DOHH2 (cell line): ENCODE measurements at regions not wholly inside any gene's neighbourhood (a gene's known extent, or its start where the extent isn't known, plus 50 kb on each side); places are given as distances from the start of the nearest gene placed in this dataset.
"Not testable (repeated sequence)": the region's sequence is repeated elsewhere in the genome, so short reads cannot be mapped to it uniquely, and the experiment has no call there.

ENCODE experiments used
- H3F3A ChIP-seq: fragments of 200-600 bp; sonication (generic), shearing (Covaris generic); 2 replicates; pipeline ENCODE4 v1.6.0; 2016; ENCODE audit warnings: antibody characterized with exemption, mild to moderate bottlenecking; ENCODE audit not compliant: control insufficient read depth, insufficient read depth
- H3K27ac ChIP-seq: fragments of 200-600 bp; sonication (generic); 2 replicates; pipeline ENCODE4 v1.5.1; 2014; ENCODE audit warnings: low read depth, mild to moderate bottlenecking, low read length, moderate library complexity
- H3K27me3 ChIP-seq: fragments of 200-600 bp; sonication (generic); 2 replicates; pipeline ENCODE4 v1.6.1; 2014; ENCODE audit warnings: mild to moderate bottlenecking, low read length, mixed read lengths; ENCODE audit not compliant: control insufficient read depth
- H3K36me3 ChIP-seq: fragments of 200-600 bp; sonication (generic); 2 replicates; pipeline ENCODE4 v1.6.1; 2014; ENCODE audit warnings: mild to moderate bottlenecking, low read length, moderate library complexity, mixed read lengths; ENCODE audit not compliant: control insufficient read depth
- H3K4me1 ChIP-seq: fragments of 200-600 bp; sonication (generic); 2 replicates; pipeline ENCODE4 v1.6.1; 2014; ENCODE audit warnings: mild to moderate bottlenecking, low read length, mixed read lengths; ENCODE audit not compliant: control insufficient read depth
- H3K4me2 ChIP-seq: fragments of 200-600 bp; sonication (generic); 2 replicates; pipeline ENCODE4 v1.6.0; 2014; ENCODE audit warnings: mild to moderate bottlenecking, low read length, moderate library complexity
- H3K4me3 ChIP-seq: fragments of 200-600 bp; sonication (generic); 2 replicates; pipeline ENCODE4 v1.5.1; 2014; ENCODE audit warnings: mild to moderate bottlenecking, low read length, mixed read lengths
- H3K79me2 ChIP-seq: fragments of 200-600 bp; sonication (generic); 2 replicates; pipeline ENCODE4 v1.6.1; 2014; ENCODE audit warnings: mild to moderate bottlenecking, low read length, mixed read lengths; ENCODE audit not compliant: control insufficient read depth
- H3K9me2 ChIP-seq: fragments of 200-600 bp; sonication (generic); replicated peaks from 2 replicates; pipeline ENCODE4 v1.6.1; 2014; ENCODE audit warnings: mild to moderate bottlenecking, low read length, mixed read lengths; ENCODE audit not compliant: control insufficient read depth
- H3K9me3 ChIP-seq: fragments of 200-600 bp; sonication (generic); 2 replicates; pipeline ENCODE4 v1.6.1; 2014; ENCODE audit warnings: antibody characterized with exemption, low read length, mixed read lengths; ENCODE audit not compliant: control insufficient read depth, insufficient read depth
- H4K20me1 ChIP-seq: fragments of 200-600 bp; sonication (generic); 2 replicates; pipeline ENCODE4 v1.6.0; 2014; ENCODE audit warnings: low read depth, mild to moderate bottlenecking, antibody characterized with exemption, low read length, moderate library complexity; ENCODE audit not compliant: control insufficient read depth, insufficient read depth
- CTCF ChIP-seq: fragments of 200-600 bp; sonication (generic); IDR thresholded peaks from one replicate; pipeline ENCODE4 v1.5.1; 2014; ENCODE audit warnings: antibody characterized with exemption, mild to moderate bottlenecking, low read depth, low read length; ENCODE audit not compliant: poor library complexity, severe bottlenecking
- EZH2phosphoT487 ChIP-seq: fragments of 200-600 bp; sonication (generic); IDR thresholded peaks from 2 replicates; pipeline ENCODE4 v1.6.1; 2017; ENCODE audit warnings: borderline replicate concordance, mild to moderate bottlenecking, antibody characterized with exemption, low read length, moderate library complexity, mixed read lengths

GRCh38 chr1:221262677-221263076, 383.4 kb downstream of the HLX start:
- not testable (repeated sequence) for H3K79me2 ChIP-seq, H3K36me3 ChIP-seq, H3F3A ChIP-seq, H3K27me3 ChIP-seq, H4K20me1 ChIP-seq, H3K9me3 ChIP-seq, H3K4me3 ChIP-seq, H3K9me2 ChIP-seq, H3K4me1 ChIP-seq, H3K27ac ChIP-seq, H3K4me2 ChIP-seq

DNA sequence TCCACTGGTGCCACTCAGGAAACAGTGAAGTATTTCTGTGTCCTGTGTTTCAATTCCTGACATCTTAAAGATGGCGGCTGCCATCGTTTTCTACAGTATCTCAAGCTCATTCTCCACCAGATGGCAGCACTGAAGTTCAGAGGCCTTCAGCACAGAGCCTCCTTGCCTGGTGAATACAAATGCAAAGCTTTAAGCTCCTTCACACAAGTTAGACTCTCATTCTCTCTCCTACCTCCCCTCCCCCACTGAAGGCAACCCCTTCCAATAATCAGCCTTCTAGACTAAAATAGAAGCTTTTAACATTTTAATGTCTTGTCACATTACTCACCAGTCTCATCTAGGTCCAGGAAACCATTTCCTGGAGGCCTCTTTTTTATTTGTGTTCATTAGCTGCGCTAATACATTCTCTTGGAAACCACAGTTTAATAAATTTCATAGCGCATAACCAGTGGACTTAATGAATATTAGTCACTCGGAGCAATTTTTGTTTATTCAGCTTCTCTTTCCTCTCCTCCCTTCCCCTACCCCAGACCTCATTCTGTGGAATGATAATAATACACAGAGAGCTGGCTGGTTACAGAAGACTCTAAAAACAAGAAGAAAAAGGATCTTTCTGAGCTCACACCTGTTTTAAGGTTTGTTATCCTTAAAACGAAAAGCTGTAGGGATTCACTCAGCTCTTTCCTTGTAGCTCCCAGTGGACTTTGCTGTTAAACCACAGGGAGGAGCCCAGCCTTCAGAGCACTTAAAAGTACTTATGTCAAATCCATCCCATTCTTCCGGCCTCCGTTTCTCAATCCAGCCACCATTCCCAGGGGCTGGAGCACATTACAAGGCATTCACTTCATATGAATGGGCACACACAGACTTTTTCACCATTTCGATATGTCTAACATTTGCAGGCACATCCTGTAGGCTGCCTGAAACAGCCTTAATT, 384.9 kb downstream of the HLX start:
- no peaks in the 10 kb centered on the region for H3F3A ChIP-seq

GRCh38 chr1:221264848-221265247, 385.6 kb downstream of the HLX start:
- no peaks in the 10 kb centered on the region for H4K20me1 ChIP-seq
- no peaks in the 10 kb centered on the region for H3K9me3 ChIP-seq
- H3K36me3 ChIP-seq: no peaks in the 10 kb centered on the region
- H3K4me1 ChIP-seq: no peaks in the 10 kb centered on the region
- H3K27me3 ChIP-seq: no peaks in the 10 kb centered on the region
- H3K79me2 ChIP-seq: no peaks in the 10 kb centered on the region
- no peak overlapping the region for H3K4me3 ChIP-seq
- no peak for TF ChIP-seq EZH2phosphoT487
- no peak for TF ChIP-seq CTCF
- no peaks in the 10 kb centered on the region for H3K9me2 ChIP-seq
- H3F3A ChIP-seq: no peaks in the 10 kb centered on the region
- no peak overlapping the region for H3K27ac ChIP-seq
- no peak overlapping the region for H3K4me2 ChIP-seq

More for the DNA sequence above, 384.9 kb downstream of the HLX start:
- no peak for TF ChIP-seq EZH2phosphoT487
- TF ChIP-seq CTCF: peak; percentile 70
- no peaks in the 10 kb centered on the region for H3K9me2 ChIP-seq
- H3K4me2 ChIP-seq: no peak overlapping the region
- H3K4me3 ChIP-seq: no peak overlapping the region
- no peaks in the 10 kb centered on the region for H3K27me3 ChIP-seq
- H3K4me1 ChIP-seq: no peaks in the 10 kb centered on the region
- H3K27ac ChIP-seq: no peak overlapping the region
- no peaks in the 10 kb centered on the region for H3K9me3 ChIP-seq
- H3K36me3 ChIP-seq: no peaks in the 10 kb centered on the region
- H4K20me1 ChIP-seq: no peaks in the 10 kb centered on the region
- no peaks in the 10 kb centered on the region for H3K79me2 ChIP-seq

DNA sequence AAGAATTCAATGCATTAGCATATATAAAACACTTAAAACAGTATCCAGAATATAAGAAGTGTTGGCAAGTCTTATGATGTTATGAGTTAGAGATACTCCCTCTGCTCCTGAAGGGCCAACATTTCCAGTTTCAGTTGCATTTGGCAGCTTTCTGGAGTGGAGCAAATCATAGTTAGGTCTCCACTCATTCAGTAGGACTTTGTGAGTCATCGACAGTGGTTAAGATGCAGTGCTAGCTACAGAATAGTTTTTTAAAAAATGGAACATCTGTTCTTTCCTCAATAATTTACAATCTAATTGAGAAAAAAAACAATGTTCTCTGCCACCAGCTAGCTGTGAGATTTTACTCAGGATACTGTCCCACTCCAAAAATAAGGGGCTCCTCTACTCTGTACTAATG, 389.1 kb downstream of the HLX start:
- no peaks in the 10 kb centered on the region for H3K27me3 ChIP-seq
- no peaks in the 10 kb centered on the region for H3K9me2 ChIP-seq
- H3K9me3 ChIP-seq: no peaks in the 10 kb centered on the region
- H4K20me1 ChIP-seq: no peaks in the 10 kb centered on the region
- H3K36me3 ChIP-seq: no peaks in the 10 kb centered on the region
- TF ChIP-seq CTCF: no peak
- TF ChIP-seq EZH2phosphoT487: no peak
- no peak overlapping the region for H3K4me2 ChIP-seq
- H3F3A ChIP-seq: no peaks in the 10 kb centered on the region
- no peaks in the 10 kb centered on the region for H3K79me2 ChIP-seq
- H3K27ac ChIP-seq: no peak overlapping the region
- H3K4me3 ChIP-seq: no peak overlapping the region
- H3K4me1 ChIP-seq: no peaks in the 10 kb centered on the region
